ENCODE measurements at regions not wholly inside any gene's neighbourhood (a gene's known extent, or its start where the extent isn't known, plus 50 kb on each side); places are given as distances from the start of the nearest gene placed in this dataset.

- DNase-seq (ENCODE audit: low spot score): no peak
Observed at GRCh38 chr18:14905350-14905749, 157.4 kb downstream of the ANKRD30B start.

GRCh38 chr18:14905979-14906378 lies 158.0 kb downstream of the ANKRD30B start:
- DNase-seq (ENCODE audit: low spot score): no peak

GRCh38 chr18:14907420-14907819 lies 159.4 kb downstream of the ANKRD30B start:
- DNase-seq (ENCODE audit: low spot score): no peak

GRCh38 chr18:14908541-14908940 lies 160.6 kb downstream of the ANKRD30B start:
- no peak for DNase-seq (ENCODE audit: low spot score)

- no peak for DNase-seq (ENCODE audit: low spot score)
Observed at GRCh38 chr18:14912967-14913366, 165.0 kb downstream of the ANKRD30B start.

DNA sequence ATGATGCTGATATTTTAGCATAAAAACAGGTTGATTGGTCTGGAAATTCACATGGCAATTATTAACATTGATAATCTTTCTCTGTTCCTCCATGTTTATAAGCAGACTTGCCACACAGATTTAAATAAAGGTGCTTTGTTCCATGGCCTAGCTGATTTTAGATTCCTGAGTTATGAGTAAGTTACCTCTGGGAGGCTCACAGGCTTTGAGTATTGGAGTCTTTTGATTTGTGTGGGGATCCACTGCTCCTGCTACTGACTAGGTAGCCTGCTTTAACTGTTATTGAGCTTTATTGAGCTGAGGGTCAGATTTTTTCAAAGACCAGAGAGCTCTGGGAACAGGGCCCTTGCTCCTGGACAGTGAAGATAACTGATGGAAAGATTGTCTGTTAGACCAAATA lies 166.1 kb downstream of the ANKRD30B start:
- no peak for DNase-seq (ENCODE audit: low spot score)

- no peak for DNase-seq (ENCODE audit: low spot score)
Observed at GRCh38 chr18:14914771-14915170, 166.8 kb downstream of the ANKRD30B start.

- no peak for DNase-seq (ENCODE audit: low spot score)
Observed at GRCh38 chr18:14916181-14916580, 168.2 kb downstream of the ANKRD30B start.

- DNase-seq (ENCODE audit: low spot score): no peak
Observed at GRCh38 chr18:14916851-14917250, 168.9 kb downstream of the ANKRD30B start.

DNA sequence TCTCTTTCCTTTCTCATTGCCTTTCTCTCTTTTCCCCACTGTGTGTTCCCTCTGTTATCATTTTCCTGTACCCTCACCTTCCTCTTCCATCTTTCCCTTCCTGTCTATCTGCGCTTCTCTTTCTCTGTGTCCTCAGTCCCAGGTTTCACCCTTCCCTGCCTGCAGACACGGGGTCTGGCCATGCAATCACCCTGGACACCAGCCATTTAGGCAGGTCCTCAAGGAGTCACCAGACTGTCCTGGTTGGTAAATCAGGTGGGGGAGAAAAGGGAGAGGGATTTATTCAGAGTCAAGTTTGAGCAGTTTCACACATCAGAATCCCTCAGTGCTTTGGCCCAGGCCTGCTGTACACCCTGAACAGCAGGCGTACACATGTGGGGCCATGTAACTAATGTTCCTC lies 169.3 kb downstream of the ANKRD30B start:
- DNase-seq (ENCODE audit: low spot score): no peak

GRCh38 chr18:14919666-14920065 lies 171.7 kb downstream of the ANKRD30B start:
- DNase-seq (ENCODE audit: low spot score): no peak

GRCh38 chr18:14921031-14921430 lies 173.1 kb downstream of the ANKRD30B start:
- DNase-seq (ENCODE audit: low spot score): no peak

DNA sequence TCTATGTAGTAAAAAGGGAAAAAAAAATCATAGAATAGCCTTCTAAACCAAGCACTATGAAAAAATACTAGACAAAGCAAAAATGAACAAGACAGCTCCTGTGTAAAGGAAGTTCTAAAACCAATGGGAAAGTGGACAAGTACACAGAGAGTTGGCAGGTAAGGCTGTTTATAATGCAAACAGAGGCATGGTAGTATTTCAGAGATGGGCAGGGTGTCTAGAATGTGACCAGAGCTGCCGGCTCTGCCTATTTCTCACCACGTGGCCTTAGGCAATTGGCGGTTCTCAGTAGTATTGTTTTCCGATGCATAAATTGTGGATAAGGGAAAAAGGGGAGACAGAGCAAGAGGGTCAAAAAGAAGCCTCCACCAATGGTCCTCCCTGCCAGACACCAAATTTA lies 173.6 kb downstream of the ANKRD30B start:
- DNase-seq (ENCODE audit: low spot score): no peak

DNA sequence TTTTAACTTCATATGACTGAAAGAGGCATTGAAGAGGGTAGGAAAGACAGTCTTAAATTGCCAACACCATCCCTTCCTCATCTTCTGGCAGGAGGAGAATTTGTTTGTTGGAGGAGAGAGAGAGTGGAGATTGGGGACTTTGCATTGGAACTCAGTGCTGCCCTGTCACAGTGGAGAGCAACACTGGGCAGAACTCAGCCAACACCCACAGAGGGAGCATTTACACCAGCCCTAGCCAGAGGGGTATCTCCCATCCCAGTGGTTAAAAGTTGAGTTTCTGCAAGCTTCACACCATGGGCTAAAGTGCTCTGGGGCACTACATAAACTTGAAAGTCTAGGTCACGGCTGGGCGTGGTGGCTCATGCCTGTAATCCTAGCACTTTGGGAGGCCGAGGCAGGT lies 174.1 kb downstream of the ANKRD30B start:
- no peak for DNase-seq (ENCODE audit: low spot score)

GRCh38 chr18:14922965-14923565 lies 175.1 kb downstream of the ANKRD30B start:
- no peak for DNase-seq (ENCODE audit: low spot score)

DNA sequence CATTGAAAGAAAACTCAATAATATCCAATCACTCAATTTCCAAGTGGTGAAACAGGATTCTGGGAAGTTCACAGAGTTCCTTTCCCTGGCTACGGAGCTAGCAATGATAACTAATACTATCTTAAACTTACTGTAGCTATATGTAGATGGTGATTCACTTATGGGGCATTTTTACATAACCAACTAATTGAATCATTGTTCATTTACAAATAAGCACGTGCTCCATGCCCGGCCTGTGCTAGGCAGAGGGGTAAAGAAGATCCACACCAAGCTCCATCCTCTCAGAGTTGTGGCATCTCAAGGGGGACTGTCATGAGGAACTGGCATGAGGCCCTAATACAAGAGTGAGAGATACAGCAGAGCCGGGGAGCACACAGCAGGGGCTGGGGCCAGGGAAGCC lies 176.3 kb downstream of the ANKRD30B start:
- no peak for DNase-seq (ENCODE audit: low spot score)

- no peak for DNase-seq (ENCODE audit: low spot score)
Observed at GRCh38 chr18:14925281-14925709, 177.3 kb downstream of the ANKRD30B start.

DNA sequence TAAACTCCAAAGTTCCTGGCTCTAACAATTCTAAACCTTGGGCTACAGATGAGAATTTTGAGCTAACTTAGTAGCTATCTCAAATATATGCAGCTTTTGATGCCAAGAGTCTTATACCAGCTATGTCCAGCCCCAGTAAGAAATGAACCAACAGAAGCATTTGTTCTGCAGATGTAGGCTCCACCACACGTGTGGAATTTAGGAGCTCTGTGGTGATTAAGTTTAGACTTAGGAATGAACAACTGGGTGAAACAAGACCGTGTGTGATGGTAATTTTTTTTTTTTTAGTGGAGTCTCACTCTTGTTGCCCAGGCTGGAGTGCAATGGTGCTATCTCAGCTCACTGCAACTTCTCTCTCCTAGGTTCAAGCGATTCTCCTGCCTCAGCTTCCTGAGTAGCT lies 179.7 kb downstream of the ANKRD30B start:
- DNase-seq (ENCODE audit: low spot score): no peak

DNA sequence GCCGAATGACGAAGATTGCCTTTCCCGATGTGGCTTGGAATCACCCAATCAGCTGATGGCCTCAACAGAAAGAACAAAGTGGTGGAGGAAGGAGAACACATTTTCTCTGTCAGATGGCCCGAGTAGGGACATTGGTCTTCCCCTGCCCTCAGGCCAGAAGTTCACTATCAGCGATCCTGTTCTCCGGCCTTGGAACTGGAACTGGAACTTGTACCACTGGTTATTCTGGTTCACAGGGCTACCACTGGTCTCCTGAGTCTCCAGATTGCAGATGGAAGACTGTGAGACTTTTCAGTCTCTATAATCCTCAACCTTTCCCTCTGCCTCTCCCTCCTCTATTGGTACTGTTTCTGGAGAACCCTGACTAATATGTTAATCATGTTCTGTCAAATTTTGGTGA lies 180.4 kb downstream of the ANKRD30B start:
- DNase-seq (ENCODE audit: low spot score): no peak

DNA sequence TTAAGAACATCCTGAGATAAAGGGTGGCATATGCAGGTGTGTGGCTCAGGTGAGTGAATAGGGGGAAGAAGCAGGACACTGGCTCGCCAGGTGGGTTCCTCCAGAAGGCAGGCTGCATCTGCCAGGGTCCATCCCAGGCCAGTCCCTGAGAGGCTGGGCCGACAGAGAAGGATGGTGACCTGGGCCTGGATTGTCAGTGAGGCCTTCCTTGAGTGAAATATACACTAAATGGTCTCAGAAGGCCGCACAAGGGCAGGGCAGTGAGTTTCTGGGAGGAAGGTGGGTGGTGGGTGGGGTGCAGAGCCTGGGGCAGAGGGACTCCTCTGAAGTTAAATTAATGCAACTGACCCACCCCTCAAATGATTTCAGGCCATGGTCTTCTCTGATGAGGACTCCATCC lies 182.1 kb downstream of the ANKRD30B start:
- DNase-seq (ENCODE audit: low spot score): no peak

DNA sequence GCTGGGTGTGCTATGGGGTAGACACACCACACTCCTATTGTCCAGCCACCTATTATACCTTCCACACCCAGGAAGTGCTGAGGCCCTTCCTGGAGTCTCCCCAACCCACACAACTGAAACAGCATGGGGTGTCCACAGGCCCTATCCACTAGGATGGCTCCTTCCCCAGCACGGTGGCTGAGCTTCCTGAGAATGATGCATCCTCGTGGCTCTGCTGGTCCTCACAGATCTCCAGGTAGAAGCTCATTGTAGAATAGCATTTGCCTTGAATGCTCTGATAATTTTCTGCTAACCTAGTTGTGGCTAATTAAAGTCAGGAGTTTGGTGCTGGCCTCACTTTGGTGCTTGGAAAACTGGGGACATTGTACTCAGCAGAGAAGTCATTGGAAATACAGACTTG lies 182.6 kb downstream of the ANKRD30B start:
- no peak for DNase-seq (ENCODE audit: low spot score)

- no peak for DNase-seq (ENCODE audit: low spot score)
Observed at GRCh38 chr18:14933049-14933851, 185.3 kb downstream of the ANKRD30B start.

GRCh38 chr18:14933964-14934363 lies 186.0 kb downstream of the ANKRD30B start:
- no peak for DNase-seq (ENCODE audit: low spot score)

DNA sequence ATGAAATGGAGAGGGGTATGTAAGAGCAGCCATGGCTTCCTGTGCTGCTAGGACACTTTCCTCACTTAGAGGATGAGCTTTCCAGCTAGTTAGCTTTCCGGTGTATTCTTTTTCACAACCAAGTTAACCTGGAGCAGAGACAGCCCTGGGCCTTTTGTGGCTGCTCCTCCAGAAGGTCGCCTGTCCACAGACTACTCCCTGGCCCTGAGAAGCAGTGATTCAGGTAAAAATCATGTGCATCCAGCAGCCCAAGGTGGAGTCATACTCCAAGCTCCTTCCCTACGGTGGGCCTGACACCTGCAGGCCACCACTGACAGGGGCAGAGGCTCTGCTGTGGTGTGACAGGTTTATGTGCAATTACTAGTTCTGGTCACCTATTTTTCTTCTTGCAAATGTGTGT lies 187.2 kb downstream of the ANKRD30B start:
- DNase-seq (ENCODE audit: low spot score): no peak

Measured in LoVo (cell line).